ENCODE measurements at regions not wholly inside any gene's neighbourhood (a gene's known extent, or its start where the extent isn't known, plus 50 kb on each side); places are given as distances from the start of the nearest gene placed in this dataset.
A peak's percentile ranks its signal among the peaks of the same experiment; 100 is the strongest.

- Histone ChIP-seq H3K36me3 (replicated peaks in 1 of 2; ENCODE audit: control insufficient read depth in 1 of 2, insufficient read depth in 2 of 2, low read length in 2 of 2) (no peaks in the 10 kb centered on the region), H3K9me3 (ENCODE audit: low read length) (no peaks in the 10 kb centered on the region), H2AFZ (ENCODE audit: low read length) (no peak overlapping the region), H4K20me1 (ENCODE audit: insufficient read depth, low read length) (no peaks in the 10 kb centered on the region), H3K4me3 (replicated peaks in 1 of 3; ENCODE audit: insufficient read depth in 1 of 3, low read depth in 2 of 3, low read length in 3 of 3) (no peak overlapping the region), H3K9ac (ENCODE audit: insufficient read depth, low read depth, low read length) (no peak overlapping the region), H3K79me2 (ENCODE audit: insufficient read depth, low read length) (no peaks in the 10 kb centered on the region), H3K27me3 (ENCODE audit: control insufficient read depth in 1 of 2, insufficient read depth in 2 of 2, low read length in 2 of 2) (no peaks in the 10 kb centered on the region), H3K4me2 (ENCODE audit: low read depth, low read length) (no peak overlapping the region), H3K4me1 (ENCODE audit: insufficient read depth, low read length) (peaks cover 10% of the 10 kb centered on the region), H3K27ac (ENCODE audit: extremely low read length, insufficient read depth, low read length) (no peak overlapping the region)
- in situ Hi-C loops (cut with HindIII; ENCODE audit: extremely low pct_ligation_motif_present, low pct_unique_long_range_greater_than_20kb) (no loop called here), intact Hi-C loops (cut with micrococcal nuclease; ENCODE audit: unreplicated experiment) (no loop called here)
- POLR2A ChIA-PET, result no interaction called here
- ATAC-seq (no peak), FAIRE-seq (no peak), DNase-seq (ENCODE audit: low spot score) (no peak)
- BruUV-seq (replicated peaks), result no TSS peak
- peak in 1 of 2 experiments; percentile 54; a peak in 2 of 4 replicates for TF ChIP-seq MAFK (conservative IDR thresholded peaks at IDR 0.05 in 1 of 2, IDR thresholded peaks at IDR 0.05 in 1 of 2; ENCODE audit: low read length in 2 of 2)
- TF ChIP-seq, protein P1, sequence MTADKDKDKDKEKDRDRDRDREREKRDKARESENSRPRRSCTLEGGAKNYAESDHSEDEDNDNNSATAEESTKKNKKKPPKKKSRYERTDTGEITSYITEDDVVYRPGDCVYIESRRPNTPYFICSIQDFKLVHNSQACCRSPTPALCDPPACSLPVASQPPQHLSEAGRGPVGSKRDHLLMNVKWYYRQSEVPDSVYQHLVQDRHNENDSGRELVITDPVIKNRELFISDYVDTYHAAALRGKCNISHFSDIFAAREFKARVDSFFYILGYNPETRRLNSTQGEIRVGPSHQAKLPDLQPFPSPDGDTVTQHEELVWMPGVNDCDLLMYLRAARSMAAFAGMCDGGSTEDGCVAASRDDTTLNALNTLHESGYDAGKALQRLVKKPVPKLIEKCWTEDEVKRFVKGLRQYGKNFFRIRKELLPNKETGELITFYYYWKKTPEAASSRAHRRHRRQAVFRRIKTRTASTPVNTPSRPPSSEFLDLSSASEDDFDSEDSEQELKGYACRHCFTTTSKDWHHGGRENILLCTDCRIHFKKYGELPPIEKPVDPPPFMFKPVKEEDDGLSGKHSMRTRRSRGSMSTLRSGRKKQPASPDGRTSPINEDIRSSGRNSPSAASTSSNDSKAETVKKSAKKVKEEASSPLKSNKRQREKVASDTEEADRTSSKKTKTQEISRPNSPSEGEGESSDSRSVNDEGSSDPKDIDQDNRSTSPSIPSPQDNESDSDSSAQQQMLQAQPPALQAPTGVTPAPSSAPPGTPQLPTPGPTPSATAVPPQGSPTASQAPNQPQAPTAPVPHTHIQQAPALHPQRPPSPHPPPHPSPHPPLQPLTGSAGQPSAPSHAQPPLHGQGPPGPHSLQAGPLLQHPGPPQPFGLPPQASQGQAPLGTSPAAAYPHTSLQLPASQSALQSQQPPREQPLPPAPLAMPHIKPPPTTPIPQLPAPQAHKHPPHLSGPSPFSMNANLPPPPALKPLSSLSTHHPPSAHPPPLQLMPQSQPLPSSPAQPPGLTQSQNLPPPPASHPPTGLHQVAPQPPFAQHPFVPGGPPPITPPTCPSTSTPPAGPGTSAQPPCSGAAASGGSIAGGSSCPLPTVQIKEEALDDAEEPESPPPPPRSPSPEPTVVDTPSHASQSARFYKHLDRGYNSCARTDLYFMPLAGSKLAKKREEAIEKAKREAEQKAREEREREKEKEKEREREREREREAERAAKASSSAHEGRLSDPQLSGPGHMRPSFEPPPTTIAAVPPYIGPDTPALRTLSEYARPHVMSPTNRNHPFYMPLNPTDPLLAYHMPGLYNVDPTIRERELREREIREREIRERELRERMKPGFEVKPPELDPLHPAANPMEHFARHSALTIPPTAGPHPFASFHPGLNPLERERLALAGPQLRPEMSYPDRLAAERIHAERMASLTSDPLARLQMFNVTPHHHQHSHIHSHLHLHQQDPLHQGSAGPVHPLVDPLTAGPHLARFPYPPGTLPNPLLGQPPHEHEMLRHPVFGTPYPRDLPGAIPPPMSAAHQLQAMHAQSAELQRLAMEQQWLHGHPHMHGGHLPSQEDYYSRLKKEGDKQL (CRISPR knock-in tag; IDR thresholded peaks at IDR 0.05; ENCODE audit: low read depth), result no peak
- CTCF ChIA-PET (ENCODE audit: low intra/inter-chr PET ratio, low total read pairs), result no interaction called here
Measured at GRCh38 chr5:68404246-68404645, 188.7 kb downstream of the PIK3R1 start.

GRCh38 chr5:68405026-68405684 lies 189.6 kb downstream of the PIK3R1 start:
- in situ Hi-C loops (cut with HindIII; ENCODE audit: extremely low pct_ligation_motif_present, low pct_unique_long_range_greater_than_20kb) (no loop called here), intact Hi-C loops (cut with micrococcal nuclease; ENCODE audit: unreplicated experiment) (no loop called here)
- Histone ChIP-seq H3K9me3 (ENCODE audit: low read length) (no peaks in the 10 kb centered on the region), H3K4me1 (ENCODE audit: insufficient read depth, low read length) (peaks cover 10% of the 10 kb centered on the region), H3K4me2 (ENCODE audit: low read depth, low read length) (no peak overlapping the region), H3K4me3 (replicated peaks in 1 of 3; ENCODE audit: insufficient read depth in 1 of 3, low read depth in 2 of 3, low read length in 3 of 3) (no peak overlapping the region), H3K27ac (ENCODE audit: extremely low read length, insufficient read depth, low read length) (no peak overlapping the region), H3K27me3 (ENCODE audit: control insufficient read depth in 1 of 2, insufficient read depth in 2 of 2, low read length in 2 of 2) (no peaks in the 10 kb centered on the region), H4K20me1 (ENCODE audit: insufficient read depth, low read length) (no peaks in the 10 kb centered on the region), H3K36me3 (replicated peaks in 1 of 2; ENCODE audit: control insufficient read depth in 1 of 2, insufficient read depth in 2 of 2, low read length in 2 of 2) (no peaks in the 10 kb centered on the region), H3K79me2 (ENCODE audit: insufficient read depth, low read length) (no peaks in the 10 kb centered on the region), H3K9ac (ENCODE audit: insufficient read depth, low read depth, low read length) (no peak overlapping the region), H2AFZ (ENCODE audit: low read length) (no peak overlapping the region)
- ChIA-PET POLR2A (no interaction called here), CTCF (ENCODE audit: low intra/inter-chr PET ratio, low total read pairs) (no interaction called here)
- 31% methylated on average over 1 of the region's 1 CpG for WGBS (ENCODE audit: low lambda C conversion rate)
- no TSS peak for BruUV-seq (replicated peaks)
- no peak for DNase-seq (ENCODE audit: low spot score)
- ATAC-seq, result no peak
- FAIRE-seq, result no peak
- TF ChIP-seq PHF8 (CRISPR knock-in tag; IDR thresholded peaks at IDR 0.05) (no peak), ZNF670 (CRISPR knock-in tag; IDR thresholded peaks at IDR 0.05; ENCODE audit: borderline replicate concordance) (no peak), GFI1 (CRISPR knock-in tag; IDR thresholded peaks at IDR 0.05; ENCODE audit: borderline replicate concordance) (no peak), ZNF766 (CRISPR knock-in tag; IDR thresholded peaks at IDR 0.05; ENCODE audit: borderline replicate concordance) (no peak), ZNF430 (CRISPR knock-in tag; IDR thresholded peaks at IDR 0.05) (no peak), AGO2 (optimal IDR thresholded peaks at IDR 0.05; ENCODE audit: low read depth, low read length) (no peak), REXO4 (CRISPR knock-in tag; IDR thresholded peaks at IDR 0.05; ENCODE audit: borderline replicate concordance) (no peak), SALL2 (CRISPR knock-in tag; IDR thresholded peaks at IDR 0.05) (no peak)
- TF ChIP-seq, protein P2, sequence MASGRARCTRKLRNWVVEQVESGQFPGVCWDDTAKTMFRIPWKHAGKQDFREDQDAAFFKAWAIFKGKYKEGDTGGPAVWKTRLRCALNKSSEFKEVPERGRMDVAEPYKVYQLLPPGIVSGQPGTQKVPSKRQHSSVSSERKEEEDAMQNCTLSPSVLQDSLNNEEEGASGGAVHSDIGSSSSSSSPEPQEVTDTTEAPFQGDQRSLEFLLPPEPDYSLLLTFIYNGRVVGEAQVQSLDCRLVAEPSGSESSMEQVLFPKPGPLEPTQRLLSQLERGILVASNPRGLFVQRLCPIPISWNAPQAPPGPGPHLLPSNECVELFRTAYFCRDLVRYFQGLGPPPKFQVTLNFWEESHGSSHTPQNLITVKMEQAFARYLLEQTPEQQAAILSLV (CRISPR knock-in tag; IDR thresholded peaks at IDR 0.05; ENCODE audit: borderline replicate concordance), result no peak

All from HepG2 (cell line).